Loucy (cell line): ENCODE measurements at regions not wholly inside any gene's neighbourhood (a gene's known extent, or its start where the extent isn't known, plus 50 kb on each side); places are given as distances from the start of the nearest gene placed in this dataset.

Experiments used
- H2AFZ ChIP-seq: fragments of 200-600 bp; sonication (generic); 2 replicates; pipeline ENCODE4 v1.6.0; 2016; ENCODE audit warnings: antibody characterized with exemption, mild to moderate bottlenecking, low read length, moderate library complexity
- H3F3A ChIP-seq: fragments of 200-600 bp; 2 replicates; pipeline ENCODE4 v1.6.0; 2016; ENCODE audit warnings: antibody characterized with exemption, low read depth, mild to moderate bottlenecking
- H3K27me3 ChIP-seq: fragments of 200-600 bp; sonication (generic); 2 replicates; pipeline ENCODE4 v1.6.1; 2014; ENCODE audit warnings: low read length, mild to moderate bottlenecking; ENCODE audit not compliant: insufficient read depth, poor library complexity, severe bottlenecking
- H3K36me3 ChIP-seq: fragments of 200-600 bp; sonication (generic); 2 replicates; pipeline ENCODE4 v1.6.1; 2016; ENCODE audit warnings: low read length; ENCODE audit not compliant: insufficient read depth
- H3K4me1 ChIP-seq: fragments of 200-600 bp; sonication (generic); 2 replicates; pipeline ENCODE4 v1.5.1; 2014; ENCODE audit warnings: low read length, mild to moderate bottlenecking; ENCODE audit not compliant: insufficient read depth, poor library complexity, severe bottlenecking
- H3K4me2 ChIP-seq: fragments of 200-600 bp; sonication (generic); 2 replicates; pipeline ENCODE4 v1.6.0; 2014; ENCODE audit warnings: antibody characterized with exemption, low read length, low read depth, mild to moderate bottlenecking; ENCODE audit not compliant: poor library complexity, severe bottlenecking
- H3K4me3 ChIP-seq: fragments of 200-600 bp; sonication (generic); 2 replicates; pipeline ENCODE4 v1.5.1; 2014; ENCODE audit warnings: low read length, mild to moderate bottlenecking, mixed read lengths; ENCODE audit not compliant: poor library complexity, severe bottlenecking
- H3K79me2 ChIP-seq: fragments of 200-600 bp; sonication (generic); 2 replicates; pipeline ENCODE4 v1.6.1; 2014; ENCODE audit warnings: low read length; ENCODE audit not compliant: insufficient read depth
- H3K9ac ChIP-seq: fragments of 200-600 bp; sonication (generic); 2 replicates; pipeline ENCODE4 v1.6.0; 2014; ENCODE audit warnings: mild to moderate bottlenecking, low read depth, low read length, moderate library complexity; ENCODE audit not compliant: poor library complexity, severe bottlenecking
- H3K9me2 ChIP-seq: fragments of 200-600 bp; sonication (generic); replicated peaks from 2 replicates; pipeline ENCODE4 v1.6.1; 2016; ENCODE audit warnings: low read depth, low read length, mixed read lengths
- H3K9me3 ChIP-seq: fragments of 200-600 bp; sonication (generic); 2 replicates; pipeline ENCODE4 v1.6.1; 2014; ENCODE audit warnings: mild to moderate bottlenecking, antibody characterized with exemption, low read length, low read depth; ENCODE audit not compliant: insufficient read depth
- H4K20me1 ChIP-seq: fragments of 200-600 bp; sonication (generic); 2 replicates; pipeline ENCODE4 v1.6.0; 2014; ENCODE audit warnings: antibody characterized with exemption, low read length, mild to moderate bottlenecking; ENCODE audit not compliant: insufficient read depth, poor library complexity, severe bottlenecking
- CTCF ChIP-seq: fragments of 200-600 bp; sonication (generic); conservative IDR thresholded peaks from 2 replicates; pipeline ENCODE4 v1.5.1; 2014; ENCODE audit warnings: mild to moderate bottlenecking, antibody characterized with exemption, low read length
- EZH2phosphoT487 ChIP-seq: fragments of 200-600 bp; IDR thresholded peaks from 2 replicates; pipeline ENCODE4 v1.6.1; 2018; ENCODE audit warnings: antibody characterized with exemption, mild to moderate bottlenecking, moderate library complexity, borderline replicate concordance

GRCh38 chr2:122873951-122874350, 1118.5 kb downstream of the TSN start:
- Histone ChIP-seq H3K9me2 (no peaks in the 10 kb centered on the region), H3K36me3 (no peaks in the 10 kb centered on the region), H3K79me2 (no peaks in the 10 kb centered on the region), H3K9ac (no peak overlapping the region), H2AFZ (no peak overlapping the region), H3K4me3 (no peak overlapping the region), H3K4me1 (no peaks in the 10 kb centered on the region), H3K9me3 (no peaks in the 10 kb centered on the region), H4K20me1 (no peaks in the 10 kb centered on the region), H3K27me3 (no peaks in the 10 kb centered on the region), H3F3A (no peaks in the 10 kb centered on the region), H3K4me2 (no peak overlapping the region)
- TF ChIP-seq CTCF (no peak), EZH2phosphoT487 (no peak)

GRCh38 chr2:122875091-122875865, 1119.8 kb downstream of the TSN start:
- Histone ChIP-seq H3K4me2 (no peak overlapping the region), H3K79me2 (no peaks in the 10 kb centered on the region), H3K4me3 (no peak overlapping the region), H3F3A (no peaks in the 10 kb centered on the region), H3K9ac (no peak overlapping the region), H3K4me1 (no peaks in the 10 kb centered on the region), H4K20me1 (no peaks in the 10 kb centered on the region), H2AFZ (no peak overlapping the region), H3K27me3 (no peaks in the 10 kb centered on the region), H3K9me2 (no peaks in the 10 kb centered on the region), H3K9me3 (no peaks in the 10 kb centered on the region), H3K36me3 (no peaks in the 10 kb centered on the region)
- TF ChIP-seq CTCF (no peak), EZH2phosphoT487 (no peak)

GRCh38 chr2:122883849-122884248, 1128.4 kb downstream of the TSN start:
- H3K9ac ChIP-seq = no peak overlapping the region
- no peaks in the 10 kb centered on the region for H3K79me2 ChIP-seq
- H3K27me3 ChIP-seq = no peaks in the 10 kb centered on the region
- H3F3A ChIP-seq = no peaks in the 10 kb centered on the region
- H4K20me1 ChIP-seq = no peaks in the 10 kb centered on the region
- no peak for TF ChIP-seq CTCF
- no peak for TF ChIP-seq EZH2phosphoT487
- no peaks in the 10 kb centered on the region for H3K9me2 ChIP-seq
- H2AFZ ChIP-seq = no peak overlapping the region
- no peaks in the 10 kb centered on the region for H3K9me3 ChIP-seq
- H3K4me2 ChIP-seq = no peak overlapping the region
- H3K36me3 ChIP-seq = no peaks in the 10 kb centered on the region
- no peak overlapping the region for H3K4me3 ChIP-seq
- no peaks in the 10 kb centered on the region for H3K4me1 ChIP-seq
